Spleen (tissue), 7 donors: ENCODE measurements at regions not wholly inside any gene's neighbourhood (a gene's known extent, or its start where the extent isn't known, plus 50 kb on each side); places are given as distances from the start of the nearest gene placed in this dataset.

ENCODE experiments used
- CTCF ChIP-seq, 11 experiments: fragments of 200-600 bp in 7 of 11; fragments of 450-650 bp in 4 of 11; sonication (generic) in 4 of 11; IDR thresholded peaks in 8 of 11; conservative IDR thresholded peaks in 3 of 11; 1 replicate in 7 of 11; 2 replicates in 4 of 11; pipeline versions ENCODE4 v1.4.0 to v1.8.0; 2016 to 2021; ENCODE audit warnings: antibody characterized with exemption in 11 of 11, inconsistent platforms in 4 of 11, mild to moderate bottlenecking in 1 of 11
- POLR2A ChIP-seq, 3 donors: fragments of 450-650 bp; IDR thresholded peaks; one replicate each; pipeline ENCODE4 v1.5.1; 2017; ENCODE audit warnings: antibody characterized with exemption in 3 of 3, mild to moderate bottlenecking in 1 of 3
- POLR2AphosphoS5 ChIP-seq, 3 donors: sonication (generic); formaldehyde crosslinking; IDR thresholded peaks; one replicate each; pipeline ENCODE4 v1.5.1; 2017; ENCODE audit warnings: antibody characterized with exemption in 3 of 3
- donor health status: DM: no; HTN: no; CAD: no; lungs with moderate emphysema.
- donor health status: DM: no; HTN: no; CAD: no.
- donor health status: DM: no; HTN: no; CAD: no.

- TF ChIP-seq POLR2AphosphoS5 (IDR thresholded peaks at IDR 0.05) (no peak), CTCF (IDR thresholded peaks at IDR 0.05 in 8 of 11, conservative IDR thresholded peaks at IDR 0.05 in 3 of 11) (no peak), POLR2A (IDR thresholded peaks at IDR 0.05) (no peak)
Measured at GRCh38 chr10:28355376-28355775, 52.5 kb upstream of the MPP7 start.
